ENCODE measurements at regions not wholly inside any gene's neighbourhood (a gene's known extent, or its start where the extent isn't known, plus 50 kb on each side); places are given as distances from the start of the nearest gene placed in this dataset.

DNA sequence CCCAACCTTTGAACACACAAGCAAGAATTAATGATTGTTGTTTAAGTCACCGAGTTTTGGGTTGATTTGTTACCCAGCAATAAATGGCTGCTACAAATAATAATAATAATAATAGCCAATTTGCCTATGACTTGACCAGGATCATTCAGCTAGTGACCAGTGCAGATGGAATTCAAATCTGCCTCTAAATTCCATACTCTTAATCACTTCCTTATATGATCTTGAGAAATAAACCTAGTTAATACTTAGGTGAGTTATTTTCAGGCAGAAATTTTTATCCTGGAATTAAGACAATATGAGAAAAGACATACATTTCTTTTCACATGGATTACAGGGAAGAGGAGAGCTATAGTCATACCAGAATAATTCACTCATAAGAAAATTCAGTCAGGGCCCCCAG lies 116.0 kb upstream of the GALNT15 start:
- no peak for ATAC-seq
- H3K9me3 ChIP-seq = no peaks in the 10 kb centered on the region
- no peaks in the 10 kb centered on the region for H3K36me3 ChIP-seq
- peaks cover 0 to 20% (median 7%) of the 10 kb centered on the region in 4 donors for H3K4me1 ChIP-seq
- 71% methylated on average over 1 of the region's 1 CpG for WGBS (ENCODE audit: insufficient coverage, low coverage, low lambda C conversion rate, missing lambda C conversion rate)
- DNase-seq = no peak
- H3K27ac ChIP-seq = peak overlapping the region in 2 of 3 donors; percentile 72 to 79
- TF ChIP-seq POLR2A (IDR thresholded peaks at IDR 0.05) (no peak), CTCF (IDR thresholded peaks at IDR 0.05) (no peak)
- intact Hi-C loops (cut with DNase I) = loop anchor here in 1 of 2 donors (10.0 kb wide), 1 partner anchor 186 kb away; no protein-coding TSS in a partner anchor
- no peaks in the 10 kb centered on the region for H3K27me3 ChIP-seq
- H3K4me3 ChIP-seq = no peak overlapping the region

GRCh38 chr3:16059081-16059537 lies 115.4 kb upstream of the GALNT15 start:
- ATAC-seq (no peak), DNase-seq (no peak)
- WGBS (ENCODE audit: insufficient coverage, low coverage, low lambda C conversion rate, missing lambda C conversion rate) = 76% methylated on average over 2 of the region's 5 CpGs
- no peaks in the 10 kb centered on the region for H3K36me3 ChIP-seq
- no peak for TF ChIP-seq CTCF (IDR thresholded peaks at IDR 0.05)
- TF ChIP-seq POLR2A (IDR thresholded peaks at IDR 0.05) = no peak
- H3K27me3 ChIP-seq = no peaks in the 10 kb centered on the region
- peak overlapping the region; percentile 54 to 79 (median 72) for H3K27ac ChIP-seq
- peaks cover 0 to 20% (median 7%) of the 10 kb centered on the region in 4 donors for H3K4me1 ChIP-seq
- intact Hi-C loops (cut with DNase I) = loop anchor here in 1 of 2 donors (10.0 kb wide), 1 partner anchor 186 kb away; no protein-coding TSS in a partner anchor
- no peak overlapping the region for H3K4me3 ChIP-seq
- no peaks in the 10 kb centered on the region for H3K9me3 ChIP-seq

DNA sequence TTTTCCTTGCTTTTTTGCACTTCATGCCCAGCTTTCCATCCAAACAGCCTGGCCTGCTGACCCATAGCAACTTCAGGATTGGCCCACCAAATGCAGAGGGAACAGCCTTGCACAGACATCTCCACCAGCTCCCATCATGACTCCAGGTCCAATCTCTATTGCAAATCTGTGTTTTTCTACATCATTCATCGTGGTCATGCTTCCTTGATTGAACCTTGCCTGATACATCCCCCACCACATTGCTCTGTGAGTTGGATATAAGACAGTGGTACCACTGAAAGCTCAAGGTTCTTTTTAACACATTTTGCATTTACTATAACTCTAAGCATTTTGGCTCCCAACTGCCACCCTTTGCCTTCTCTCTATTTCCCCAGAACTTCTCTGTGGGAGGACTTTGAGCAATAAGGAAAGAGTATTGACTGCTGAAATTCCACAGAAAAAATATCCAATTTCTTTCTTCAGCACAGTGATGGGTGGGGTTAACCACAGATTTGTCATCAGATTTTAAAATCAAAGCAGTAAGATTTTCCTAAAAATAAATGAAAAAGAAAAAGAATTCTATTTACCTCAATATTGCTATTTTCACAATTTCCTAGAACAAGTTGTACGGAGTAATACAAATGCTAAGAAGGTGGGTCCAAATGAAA lies 114.6 kb upstream of the GALNT15 start:
- H3K27me3 ChIP-seq = no peaks in the 10 kb centered on the region
- WGBS (ENCODE audit: insufficient coverage, low coverage, low lambda C conversion rate, missing lambda C conversion rate) = 68% methylated on average over 2 of the region's 2 CpGs
- no peak for TF ChIP-seq POLR2A (IDR thresholded peaks at IDR 0.05)
- no peak for TF ChIP-seq CTCF (IDR thresholded peaks at IDR 0.05)
- DNase-seq = no peak
- H3K9me3 ChIP-seq = no peaks in the 10 kb centered on the region
- peaks cover 0 to 20% (median 7%) of the 10 kb centered on the region in 4 donors for H3K4me1 ChIP-seq
- H3K4me3 ChIP-seq = no peak overlapping the region
- H3K36me3 ChIP-seq = no peaks in the 10 kb centered on the region
- no peak for ATAC-seq
- intact Hi-C loops (cut with DNase I) = loop anchor here in 1 of 2 donors (10.0 kb wide), 1 partner anchor 185 kb away; no protein-coding TSS in a partner anchor
- H3K27ac ChIP-seq = peak overlapping the region; percentile 54 to 79 (median 72)

DNA sequence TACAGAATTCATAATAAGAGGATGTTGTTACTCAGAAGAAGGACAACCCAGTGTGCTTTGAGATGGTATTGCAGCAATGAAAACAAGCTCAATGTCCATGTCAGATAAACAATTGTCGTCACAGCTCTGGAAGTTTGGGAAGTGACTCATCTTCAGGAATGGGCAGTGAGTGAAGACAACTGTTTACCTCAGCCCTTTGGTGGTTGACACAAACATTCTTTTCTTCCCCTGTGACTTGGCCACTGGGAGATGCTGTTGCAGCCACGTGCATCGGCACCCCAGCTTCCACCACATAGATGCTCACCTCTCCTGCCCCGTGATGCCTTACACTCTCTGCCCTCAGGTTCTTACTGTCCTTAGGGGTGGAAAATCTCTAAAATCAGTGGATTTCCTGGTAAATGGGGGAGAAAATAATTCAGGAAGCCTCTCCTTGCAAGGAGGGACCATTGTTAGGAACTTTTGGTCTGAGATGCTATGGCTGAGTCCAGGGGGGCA lies 114.1 kb upstream of the GALNT15 start:
- DNase-seq = peak; percentile 48 to 70 (median 60)
- 40% methylated on average over 4 of the region's 4 CpGs for WGBS (ENCODE audit: insufficient coverage, low coverage, low lambda C conversion rate, missing lambda C conversion rate)

More for the DNA sequence above, 114.1 kb upstream of the GALNT15 start:
- Histone ChIP-seq H3K36me3 (no peaks in the 10 kb centered on the region), H3K27ac (peak overlapping the region; percentile 20 to 79 (median 72)), H3K9me3 (no peaks in the 10 kb centered on the region), H3K27me3 (no peaks in the 10 kb centered on the region), H3K4me3 (no peak overlapping the region), H3K4me1 (peaks cover 0 to 17% (median 7%) of the 10 kb centered on the region in 4 donors)
- intact Hi-C loops (cut with DNase I) = no loop called here
- no peak for TF ChIP-seq POLR2A (IDR thresholded peaks at IDR 0.05)
- peak in 2 of 4 donors; percentile 13 to 18 for TF ChIP-seq CTCF (IDR thresholded peaks at IDR 0.05)
- peak; percentile 81 to 90 (median 85) for ATAC-seq
